Amygdala (tissue), 56 donors: ENCODE measurements at regions not wholly inside any gene's neighbourhood (a gene's known extent, or its start where the extent isn't known, plus 50 kb on each side); places are given as distances from the start of the nearest gene placed in this dataset.
"Not testable (repeated sequence)": the region's sequence is repeated elsewhere in the genome, so short reads cannot be mapped to it uniquely, and the experiment has no call there.

ENCODE experiments used
- DNase-seq, 56 donors: peaks; one replicate each; lab custom pipeline; 2025; lab: John Stamatoyannopoulos, UW

DNA sequence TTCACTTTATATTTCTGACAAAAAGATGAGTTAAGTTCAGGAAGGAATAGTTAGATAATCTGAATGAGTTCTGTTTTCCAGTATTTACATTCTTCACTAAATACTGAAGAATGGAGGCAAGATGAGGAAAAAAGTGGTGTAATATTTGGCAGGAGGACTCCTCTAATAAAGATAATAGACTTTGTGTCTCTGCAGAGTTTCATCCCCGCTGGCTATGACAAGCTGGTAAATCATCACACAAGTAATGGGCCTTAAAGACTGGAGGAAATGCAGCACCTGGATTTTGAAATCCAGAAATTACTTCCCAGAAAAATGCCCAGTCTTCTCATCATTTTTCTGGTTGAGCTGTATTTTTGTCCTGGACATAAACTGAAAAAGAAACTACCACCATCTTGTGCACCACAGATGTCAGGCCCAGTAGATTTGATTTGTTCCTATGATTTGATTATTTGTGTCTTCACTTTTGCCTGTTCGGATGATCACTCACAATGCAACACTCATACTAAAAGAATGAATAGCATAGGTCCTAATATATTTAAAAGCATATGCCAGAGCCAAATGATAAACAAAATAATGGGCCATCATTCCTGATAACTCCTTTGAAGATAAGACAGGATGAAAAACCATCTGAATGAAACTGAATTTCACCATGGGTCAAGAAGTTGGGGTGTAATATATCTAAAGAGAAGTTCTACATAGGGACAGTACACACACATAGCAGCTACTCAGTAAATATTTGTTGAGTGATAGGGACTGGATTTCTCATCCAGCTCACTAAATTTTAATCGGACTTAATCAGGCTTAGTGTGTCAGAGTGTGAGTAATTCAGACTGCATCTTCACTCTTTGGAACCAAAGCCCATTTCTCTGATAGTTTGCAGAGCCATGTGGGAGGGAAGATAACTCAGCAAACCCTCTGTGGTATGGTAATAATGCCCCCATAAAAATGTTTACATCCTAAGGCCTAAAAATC is 200.5 kb downstream of the HINT1 start:
- DNase-seq: no peak

DNA sequence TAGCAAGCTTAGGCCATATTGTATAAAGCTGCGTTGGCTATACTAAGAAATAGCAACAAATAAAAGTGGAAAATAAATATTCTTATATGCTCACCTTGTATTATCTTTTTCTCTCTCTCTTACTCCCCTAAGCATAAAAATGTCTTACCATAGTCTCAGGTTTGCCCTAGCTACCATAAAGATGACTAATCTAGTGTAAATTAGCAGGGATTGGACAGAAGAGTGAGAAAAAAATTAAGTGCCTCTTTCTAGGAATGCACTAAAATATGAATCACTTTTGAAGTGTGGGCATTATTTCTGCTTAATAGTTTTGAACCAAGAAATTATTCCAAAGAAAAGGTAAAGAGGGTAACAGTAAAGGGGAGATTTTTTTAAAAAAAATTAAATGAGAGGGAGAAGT is 201.3 kb downstream of the HINT1 start:
- DNase-seq: no peak

DNA sequence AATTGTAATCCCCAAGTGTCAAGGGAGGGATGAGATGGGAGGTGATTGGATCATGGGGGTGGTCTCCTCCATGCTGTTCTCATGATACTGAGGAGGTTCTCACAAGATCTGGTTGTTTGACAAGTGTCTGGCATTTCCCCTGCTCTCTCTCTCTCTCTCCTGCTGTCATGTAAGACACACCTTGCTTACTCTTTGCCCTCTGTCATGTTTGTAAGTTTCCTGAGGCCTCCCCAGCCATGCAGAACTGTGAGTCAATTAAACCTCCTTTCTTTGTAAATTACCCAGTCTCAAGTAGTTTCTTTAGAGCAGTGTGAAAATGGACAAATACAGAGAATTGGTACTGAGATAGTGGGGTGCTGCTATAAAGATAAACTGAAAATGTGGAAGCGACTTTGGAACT is 207.9 kb downstream of the HINT1 start:
- DNase-seq: no peak

DNA sequence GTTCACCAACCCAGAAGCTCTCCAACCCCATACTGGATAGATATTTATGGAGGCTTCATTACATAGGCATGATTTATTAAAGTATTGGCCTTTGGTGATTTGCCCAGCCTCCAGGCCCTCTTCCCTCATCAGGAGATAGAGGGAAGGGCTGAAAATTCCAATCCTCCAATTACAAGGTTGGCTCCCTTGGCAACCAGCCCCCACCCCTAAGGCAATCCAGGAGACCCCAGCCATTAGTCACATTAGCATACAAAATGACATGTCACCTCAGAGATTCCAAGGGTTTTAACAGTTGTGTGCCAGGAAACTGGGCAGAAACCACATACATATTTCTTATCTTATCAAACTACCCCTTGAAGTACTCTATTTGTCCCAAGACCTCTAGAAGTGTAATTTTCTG is 210.0 kb downstream of the HINT1 start:
- no peak for DNase-seq

- no peak for DNase-seq
Observed at GRCh38 chr5:130954336-130954735, 210.7 kb downstream of the HINT1 start.

- DNase-seq: no peak
Observed at GRCh38 chr5:130939059-130939458, 226.0 kb downstream of the HINT1 start.

DNA sequence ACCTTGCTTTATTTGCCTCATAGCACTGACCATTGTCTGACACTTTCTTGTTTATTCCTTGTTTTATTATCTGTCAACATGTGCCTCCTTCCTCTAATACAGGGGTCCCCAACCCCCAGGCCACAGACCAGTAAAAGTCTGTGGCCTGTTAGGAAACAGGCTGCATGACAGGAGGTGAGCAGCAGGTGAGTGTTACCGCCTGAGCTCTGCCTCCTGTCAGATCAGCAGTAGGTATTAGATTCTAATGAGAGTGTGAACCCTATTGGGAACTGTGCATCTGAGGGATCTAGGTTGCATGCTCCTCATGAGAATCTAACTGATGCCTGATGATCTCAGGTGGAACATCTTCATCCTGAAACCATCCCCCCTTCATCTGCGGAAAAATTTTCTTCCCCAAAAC is 228.0 kb downstream of the HINT1 start:
- no peak for DNase-seq

DNA sequence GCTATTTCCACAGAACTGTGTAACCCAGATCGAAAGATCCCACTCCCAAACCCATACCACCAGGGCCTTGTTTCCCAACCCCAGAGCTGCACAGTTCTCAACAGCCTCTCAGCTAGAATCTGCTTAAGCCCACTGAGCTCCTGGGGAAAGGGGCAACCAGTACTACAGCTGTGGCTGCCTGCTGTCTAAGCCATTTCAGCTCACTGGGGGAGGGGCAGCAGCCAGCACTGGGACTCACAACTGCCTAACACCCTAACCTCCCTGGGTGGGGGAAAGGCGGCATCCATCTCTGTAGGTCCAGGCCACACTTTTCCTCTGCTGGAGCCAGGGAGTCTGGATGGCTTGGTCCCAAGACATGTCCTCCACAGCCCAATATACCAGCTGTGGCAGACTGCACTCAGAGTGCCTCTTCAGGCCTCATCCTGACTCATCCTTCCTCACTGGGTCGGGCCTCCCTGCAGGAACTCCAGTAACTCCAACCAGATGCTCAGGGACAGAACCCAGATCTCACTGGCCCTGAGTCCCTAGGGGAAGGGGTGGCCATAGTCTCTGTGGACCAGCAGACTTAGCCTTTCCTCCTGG is 241.4 kb downstream of the HINT1 start:
- DNase-seq: no peak

DNA sequence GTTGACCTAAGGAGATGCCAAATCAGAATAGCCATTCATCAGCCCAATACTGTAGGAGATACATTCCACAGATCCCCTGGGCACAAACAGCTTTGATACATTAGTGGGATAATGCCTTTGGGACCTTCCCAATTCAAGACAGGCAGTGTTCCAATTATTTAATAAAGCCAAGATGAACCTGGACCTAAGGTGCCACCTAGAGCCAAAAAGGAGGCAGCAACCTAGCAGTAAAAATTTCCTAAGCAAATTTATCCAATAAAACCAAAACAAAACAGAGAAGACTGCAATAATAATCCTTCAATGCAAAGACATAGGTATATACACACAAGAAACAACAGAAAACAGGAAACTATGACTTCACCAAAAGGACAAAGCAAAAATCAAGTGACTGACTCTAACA is 253.0 kb downstream of the HINT1 start:
- no peak for DNase-seq

DNA sequence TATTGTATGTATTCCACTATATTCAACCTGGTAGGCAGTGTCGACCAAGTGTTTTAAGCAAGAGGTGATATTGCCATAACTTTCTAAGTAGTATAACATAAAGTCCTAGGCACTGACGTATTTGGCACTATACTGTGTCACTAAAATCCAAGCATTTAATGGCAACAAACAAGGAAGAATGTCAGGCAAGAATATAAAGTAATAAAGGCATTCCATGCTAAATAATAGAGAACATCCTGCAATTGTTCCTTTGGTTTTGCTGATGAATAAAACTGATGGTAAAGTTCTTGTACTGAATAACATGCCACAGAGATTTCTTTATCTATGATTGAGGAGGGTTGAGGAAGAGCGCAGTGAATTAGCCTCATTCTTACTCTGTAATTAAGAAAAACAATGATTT is 256.9 kb downstream of the HINT1 start:
- no peak for DNase-seq

DNA sequence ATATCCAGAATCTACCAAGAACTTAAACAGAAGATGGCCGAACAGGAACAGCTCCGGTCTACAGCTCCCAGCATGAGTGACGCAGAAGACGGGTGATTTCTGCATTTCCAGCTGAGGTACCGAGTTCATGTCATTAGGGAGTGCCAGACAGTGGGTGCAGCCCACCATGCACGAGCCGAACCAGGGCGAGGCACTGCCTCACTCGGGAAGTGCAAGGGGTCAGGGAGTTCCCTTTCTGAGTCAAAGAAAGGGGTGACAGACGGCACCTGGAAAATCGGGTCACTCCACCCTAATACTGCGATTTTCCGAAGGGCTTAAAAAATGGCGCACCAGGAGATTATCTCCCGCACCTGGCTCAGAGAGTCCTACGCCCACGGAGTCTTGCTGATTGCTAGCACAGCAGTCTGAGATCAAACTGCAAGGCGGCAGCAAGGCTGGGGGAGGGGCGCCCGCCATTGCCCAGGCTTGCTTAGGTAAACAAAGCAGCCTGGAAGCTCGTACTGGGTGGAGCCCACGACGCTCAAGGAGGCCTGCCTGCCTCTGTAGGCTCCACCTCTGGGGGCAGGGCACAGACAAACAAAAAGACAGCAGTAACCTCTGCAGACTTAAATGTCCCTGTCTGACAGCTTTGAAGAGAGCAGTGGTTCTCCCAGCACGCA is 267.4 kb downstream of the HINT1 start:
- not testable (repeated sequence) for DNase-seq

GRCh38 chr5:130897181-130897536 is 267.9 kb downstream of the HINT1 start:
- not testable (repeated sequence) for DNase-seq

DNA sequence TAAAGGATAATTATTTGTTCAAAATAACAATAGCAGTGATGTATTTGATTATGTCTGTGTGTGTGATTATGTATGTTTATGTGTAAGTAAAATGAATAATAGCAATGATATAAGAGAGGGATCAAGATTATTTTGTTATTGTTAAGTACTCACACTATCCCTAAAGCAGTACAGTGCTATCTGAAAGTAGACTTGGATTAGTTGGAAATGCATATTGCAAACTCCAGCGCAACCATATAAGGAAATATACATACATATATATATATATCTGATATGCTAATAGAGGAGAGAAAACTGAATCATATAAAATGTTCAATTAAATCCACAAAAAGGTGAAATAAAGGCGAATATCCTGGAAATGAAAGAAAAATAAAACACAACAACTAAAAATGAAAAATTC is 268.4 kb downstream of the HINT1 start:
- no peak for DNase-seq

DNA sequence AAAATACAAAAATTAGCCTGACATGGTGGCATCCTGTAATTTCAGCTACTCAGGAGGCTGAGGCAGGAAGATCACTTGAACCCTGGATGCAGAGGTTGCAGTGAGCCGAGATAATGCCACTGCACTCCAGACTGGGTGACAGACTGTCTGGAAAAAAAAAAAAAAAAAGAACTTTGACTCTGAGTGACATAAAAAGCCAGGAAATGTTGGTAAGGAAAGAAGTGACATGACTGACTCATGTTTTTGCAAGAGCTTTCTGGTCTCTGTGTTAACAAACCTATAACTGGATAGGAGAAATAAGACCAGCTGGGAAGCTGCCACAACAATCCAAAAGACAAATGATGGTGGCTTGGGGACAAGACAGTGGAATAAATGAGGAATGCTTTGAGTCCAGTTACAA is 272.1 kb downstream of the HINT1 start:
- DNase-seq: no peak

- DNase-seq: no peak
Observed at GRCh38 chr5:130890610-130891009, 274.4 kb downstream of the HINT1 start.

GRCh38 chr5:130885691-130886090 is 279.4 kb downstream of the HINT1 start:
- DNase-seq: no peak

DNA sequence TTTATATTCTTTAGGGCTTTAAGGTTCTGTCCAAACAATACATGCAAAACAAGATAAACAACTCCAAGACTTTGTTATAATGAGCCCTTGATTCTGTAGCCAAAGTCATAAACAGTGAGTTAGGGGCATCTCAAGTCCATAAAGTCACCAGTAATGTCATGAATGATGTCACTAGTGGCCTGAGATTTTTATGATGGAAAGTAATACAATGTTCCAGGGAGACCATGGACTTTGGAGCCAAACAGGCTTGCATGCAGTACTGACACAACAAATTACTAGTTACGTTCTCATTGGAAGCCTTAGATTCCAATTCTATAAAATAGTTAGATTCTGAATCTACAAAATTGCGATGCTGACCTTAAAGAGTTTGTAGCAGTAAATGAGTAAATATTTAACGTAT is 280.0 kb downstream of the HINT1 start:
- no peak for DNase-seq

DNA sequence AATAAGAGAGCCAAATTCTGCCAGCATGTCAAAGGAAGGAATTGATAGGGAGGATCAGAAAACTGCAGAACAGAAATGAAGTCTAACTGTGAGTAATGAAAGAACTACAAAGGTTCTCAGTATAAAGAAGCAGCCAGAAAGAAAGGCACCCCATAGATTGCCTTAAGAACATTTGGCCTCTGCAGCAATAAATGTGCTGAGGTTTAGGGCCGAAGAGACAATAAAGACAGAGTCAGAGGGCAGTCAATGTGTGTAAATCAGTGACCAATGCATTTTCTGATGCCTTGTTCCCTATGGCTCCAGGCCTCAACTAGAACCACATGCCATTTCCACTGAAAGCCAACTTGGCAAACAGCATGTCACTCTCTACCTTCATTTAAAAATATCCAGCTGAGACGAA is 281.0 kb downstream of the HINT1 start:
- no peak for DNase-seq

- no peak for DNase-seq
Observed at GRCh38 chr5:130875656-130876055, 289.4 kb downstream of the HINT1 start.

DNA sequence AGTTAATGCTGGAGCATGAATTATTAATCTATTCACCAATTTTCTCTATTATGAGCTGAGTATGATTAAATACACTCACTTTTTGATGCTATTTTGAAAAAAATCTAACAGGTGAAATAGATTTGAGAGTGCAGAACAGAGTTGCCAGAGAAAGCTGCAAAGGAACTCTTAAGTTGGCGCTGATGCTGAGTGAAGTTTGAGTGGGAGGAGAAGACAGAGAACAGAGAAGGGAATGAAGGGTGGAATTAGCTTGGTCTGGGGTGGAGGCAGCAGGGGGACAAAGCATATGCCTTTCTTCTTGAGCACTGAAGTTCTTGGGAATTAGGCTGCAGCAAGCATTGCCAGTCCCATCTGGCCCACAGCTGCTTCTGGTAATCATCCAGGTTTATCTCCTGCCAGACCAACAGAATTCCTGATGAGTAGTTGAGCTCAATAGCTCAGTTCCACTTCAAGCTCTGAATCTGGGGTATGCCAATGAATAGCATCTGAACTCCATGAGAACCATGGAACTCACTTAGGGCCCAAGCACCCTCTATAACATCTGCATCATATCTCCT is 290.1 kb downstream of the HINT1 start:
- peak in 1 of 56 donors; percentile 1 for DNase-seq

DNA sequence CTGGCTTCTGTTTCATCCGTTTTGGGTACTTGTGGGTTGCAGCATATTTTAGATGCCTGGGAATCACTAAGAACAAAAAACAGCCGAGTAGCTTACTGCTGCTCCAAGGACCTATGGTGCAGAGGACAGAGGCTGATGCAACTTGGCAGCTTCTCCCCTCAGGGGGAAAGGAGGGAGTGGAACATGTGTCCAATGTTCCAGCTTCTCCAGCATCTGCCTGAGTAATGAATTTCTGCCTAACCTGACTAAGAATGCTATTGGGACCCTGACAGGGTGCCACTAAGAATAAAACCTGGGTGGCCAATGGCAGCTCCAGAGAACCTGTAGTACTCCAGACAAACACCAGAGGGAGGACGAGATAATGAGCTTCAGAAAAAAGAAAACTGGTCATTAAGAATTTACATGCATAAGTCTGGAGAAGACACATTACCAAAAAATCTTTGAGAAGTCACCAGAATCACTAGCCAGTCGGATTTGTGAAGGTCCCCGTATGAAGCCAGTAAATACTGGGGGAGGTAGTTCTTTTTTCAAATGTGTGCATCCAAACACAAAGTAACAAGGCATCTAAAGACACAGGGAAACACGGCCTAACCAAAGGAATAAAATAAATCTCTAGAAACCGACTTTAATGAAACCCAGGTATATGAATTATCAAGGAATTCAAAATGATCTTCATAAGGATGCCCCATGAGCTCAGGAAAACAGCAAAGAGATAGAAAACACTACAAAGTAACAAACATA is 293.5 kb downstream of the HINT1 start:
- DNase-seq: no peak
